ENCODE measurements at regions not wholly inside any gene's neighbourhood (a gene's known extent, or its start where the extent isn't known, plus 50 kb on each side); places are given as distances from the start of the nearest gene placed in this dataset.
"Not testable (repeated sequence)": the region's sequence is repeated elsewhere in the genome, so short reads cannot be mapped to it uniquely, and the experiment has no call there.

- no peaks in the 10 kb centered on the region for H3K9me3 Mint-ChIP-seq (ENCODE audit: low read depth)
- ATAC-seq = no peak
- CTCF ChIA-PET = interaction anchor here (0.6 to 0.8 kb wide), 3 partner anchors 129 to 181 kb away, joined by 3 to 4 read pairs (median 4); no protein-coding TSS in a partner anchor
- POLR2A ChIA-PET = no interaction called here
- no peak overlapping the region for H3K27ac Mint-ChIP-seq
- intact Hi-C loops (cut with DNase I, micrococcal nuclease) = no loop called here
- no peak for DNase-seq
- no peaks in the 10 kb centered on the region for H3K4me1 Mint-ChIP-seq
- H3K4me3 Mint-ChIP-seq = no peak overlapping the region
- H3K27me3 Mint-ChIP-seq = peaks cover 1% of the 10 kb centered on the region
- H3K36me3 Mint-ChIP-seq (ENCODE audit: low read depth) = no peaks in the 10 kb centered on the region
These were observed 911.0 kb downstream of the UQCRFS1 start for GRCh38 chr19:28301961-28302360.

DNA sequence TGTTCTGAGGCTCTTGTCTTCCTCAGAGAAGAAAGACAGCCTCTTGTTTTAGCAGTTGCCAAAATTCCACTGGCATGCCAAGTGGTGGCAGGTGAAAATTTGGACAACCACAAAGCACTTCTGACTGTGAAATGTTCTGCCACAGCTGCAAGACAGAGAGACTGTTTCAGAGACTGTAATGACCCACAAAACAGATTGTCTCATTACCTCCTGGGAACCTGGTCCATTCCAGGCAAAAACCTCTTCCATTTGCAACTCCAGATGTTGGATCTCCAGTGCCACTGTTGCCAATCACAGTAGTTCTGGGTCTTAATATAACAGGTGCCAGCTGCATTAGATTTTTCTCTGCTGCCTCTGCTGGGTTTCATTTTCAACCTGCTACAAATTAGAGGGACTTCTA, 911.5 kb downstream of the UQCRFS1 start:
- no peak overlapping the region for H3K4me3 Mint-ChIP-seq
- CTCF ChIA-PET = interaction anchor here (0.6 kb wide), 2 partner anchors 145 to 180 kb away, joined by 4 read pairs; no protein-coding TSS in a partner anchor
- no peaks in the 10 kb centered on the region for H3K9me3 Mint-ChIP-seq (ENCODE audit: low read depth)
- ATAC-seq (no peak), DNase-seq (no peak)
- intact Hi-C loops (cut with DNase I, micrococcal nuclease) = no loop called here
- no peak overlapping the region for H3K27ac Mint-ChIP-seq
- H3K27me3 Mint-ChIP-seq = peaks cover 3% of the 10 kb centered on the region
- no peaks in the 10 kb centered on the region for H3K4me1 Mint-ChIP-seq
- POLR2A ChIA-PET = no interaction called here
- H3K36me3 Mint-ChIP-seq (ENCODE audit: low read depth) = no peaks in the 10 kb centered on the region

DNA sequence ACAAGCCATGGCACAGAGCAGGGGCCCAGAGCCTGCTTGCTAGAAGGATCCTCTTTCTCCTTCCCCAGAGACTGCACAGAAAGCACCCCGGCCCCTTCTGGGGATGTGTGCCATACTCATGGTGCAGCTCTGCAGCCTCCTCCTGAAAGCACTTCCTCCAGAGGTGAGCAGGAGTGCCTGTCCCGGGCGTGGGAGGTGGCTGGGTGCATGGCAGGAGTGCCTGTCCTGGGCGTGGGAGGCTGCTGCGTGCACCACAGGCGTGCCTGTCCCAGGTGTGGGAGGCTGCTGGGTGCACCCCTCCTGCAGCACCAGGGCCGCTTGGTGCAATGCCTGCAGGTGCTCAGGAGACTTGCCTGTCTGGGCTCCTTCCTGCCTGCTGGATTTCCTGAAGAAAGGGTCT, 913.3 kb downstream of the UQCRFS1 start:
- DNase-seq (no peak), ATAC-seq (no peak)
- Mint-ChIP-seq H3K4me3 (no peak overlapping the region), H3K27me3 (peaks cover 3% of the 10 kb centered on the region), H3K9me3 (ENCODE audit: low read depth) (peaks cover 4% of the 10 kb centered on the region), H3K36me3 (ENCODE audit: low read depth) (no peaks in the 10 kb centered on the region), H3K27ac (no peak overlapping the region), H3K4me1 (no peaks in the 10 kb centered on the region)
- POLR2A ChIA-PET = no interaction called here
- intact Hi-C loops (cut with DNase I, micrococcal nuclease) = no loop called here
- CTCF ChIA-PET = no interaction called here

GRCh38 chr19:28297586-28298157, 915.3 kb downstream of the UQCRFS1 start:
- ATAC-seq (no peak), DNase-seq (no peak)
- no peaks in the 10 kb centered on the region for H3K36me3 Mint-ChIP-seq (ENCODE audit: low read depth)
- H3K9me3 Mint-ChIP-seq (ENCODE audit: low read depth) = peaks cover 4% of the 10 kb centered on the region
- no peak overlapping the region for H3K27ac Mint-ChIP-seq
- ChIA-PET CTCF (interaction anchor here (0.7 kb wide), 1 partner anchor 9 kb away, joined by 3 read pairs; no protein-coding TSS in a partner anchor), POLR2A (no interaction called here)
- H3K4me3 Mint-ChIP-seq = no peak overlapping the region
- intact Hi-C loops (cut with DNase I, micrococcal nuclease) = no loop called here
- H3K4me1 Mint-ChIP-seq = no peaks in the 10 kb centered on the region
- peaks cover 3% of the 10 kb centered on the region for H3K27me3 Mint-ChIP-seq

- peaks cover 3% of the 10 kb centered on the region for H3K27me3 Mint-ChIP-seq
- no peaks in the 10 kb centered on the region for H3K4me1 Mint-ChIP-seq
These were observed 915.9 kb downstream of the UQCRFS1 start for GRCh38 chr19:28297036-28297435.

GRCh38 chr19:28296506-28296905, 916.4 kb downstream of the UQCRFS1 start:
- intact Hi-C loops (cut with DNase I, micrococcal nuclease) = no loop called here
- H3K27ac Mint-ChIP-seq = no peak overlapping the region
- CTCF ChIA-PET = no interaction called here
- DNase-seq (no peak), ATAC-seq (no peak)
- H3K27me3 Mint-ChIP-seq = peaks cover 3% of the 10 kb centered on the region
- H3K36me3 Mint-ChIP-seq (ENCODE audit: low read depth) = no peaks in the 10 kb centered on the region
- no peak overlapping the region for H3K4me3 Mint-ChIP-seq
- H3K9me3 Mint-ChIP-seq (ENCODE audit: low read depth) = peaks cover 4% of the 10 kb centered on the region
- H3K4me1 Mint-ChIP-seq = no peaks in the 10 kb centered on the region
- POLR2A ChIA-PET = no interaction called here

More at GRCh38 chr19:28297036-28297435, 915.9 kb downstream of the UQCRFS1 start:
- Mint-ChIP-seq H3K27ac (no peak overlapping the region), H3K36me3 (ENCODE audit: low read depth) (no peaks in the 10 kb centered on the region), H3K4me3 (no peak overlapping the region), H3K9me3 (ENCODE audit: low read depth) (peaks cover 4% of the 10 kb centered on the region)
- DNase-seq (no peak), ATAC-seq (no peak)
- CTCF ChIA-PET = interaction anchor here (0.7 kb wide), 1 partner anchor 8 kb away, joined by 3 read pairs; no protein-coding TSS in a partner anchor
- POLR2A ChIA-PET = no interaction called here
- intact Hi-C loops (cut with DNase I, micrococcal nuclease) = no loop called here

DNA sequence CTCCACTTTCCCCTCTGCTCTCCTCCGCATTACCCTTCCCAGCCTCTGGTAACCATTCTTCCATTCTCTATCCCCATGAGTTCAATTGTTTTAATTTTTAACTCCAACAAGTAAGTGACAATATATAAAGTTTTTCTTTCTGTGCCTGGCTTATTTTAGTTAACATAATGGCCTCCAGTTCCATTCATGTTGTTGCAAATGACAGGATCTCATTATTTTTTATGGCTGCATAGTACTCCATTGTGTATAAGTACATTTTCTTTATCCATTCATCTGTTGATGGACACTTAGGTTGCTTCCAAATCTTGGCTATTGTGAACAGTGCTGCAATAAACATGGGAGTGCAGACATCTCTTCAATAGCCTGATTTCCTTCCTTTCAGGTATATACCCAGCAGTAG, 918.0 kb downstream of the UQCRFS1 start:
- H3K27ac Mint-ChIP-seq; H3K27me3 Mint-ChIP-seq; POLR2A ChIA-PET; H3K36me3 Mint-ChIP-seq (ENCODE audit: low read depth); CTCF ChIA-PET; intact Hi-C loops (cut with DNase I, micrococcal nuclease); H3K9me3 Mint-ChIP-seq (ENCODE audit: low read depth); ATAC-seq; H3K4me1 Mint-ChIP-seq; H3K4me3 Mint-ChIP-seq; DNase-seq: not testable (repeated sequence)

GRCh38 chr19:28294395-28294794, 918.6 kb downstream of the UQCRFS1 start:
- ChIA-PET POLR2A (no interaction called here), CTCF (no interaction called here)
- peaks cover 4% of the 10 kb centered on the region for H3K9me3 Mint-ChIP-seq (ENCODE audit: low read depth)
- H3K36me3 Mint-ChIP-seq (ENCODE audit: low read depth) = no peaks in the 10 kb centered on the region
- H3K4me3 Mint-ChIP-seq = no peak overlapping the region
- H3K27me3 Mint-ChIP-seq = peaks cover 3% of the 10 kb centered on the region
- H3K27ac Mint-ChIP-seq = no peak overlapping the region
- DNase-seq (no peak), ATAC-seq (no peak)
- intact Hi-C loops (cut with DNase I, micrococcal nuclease) = no loop called here
- no peaks in the 10 kb centered on the region for H3K4me1 Mint-ChIP-seq

DNA sequence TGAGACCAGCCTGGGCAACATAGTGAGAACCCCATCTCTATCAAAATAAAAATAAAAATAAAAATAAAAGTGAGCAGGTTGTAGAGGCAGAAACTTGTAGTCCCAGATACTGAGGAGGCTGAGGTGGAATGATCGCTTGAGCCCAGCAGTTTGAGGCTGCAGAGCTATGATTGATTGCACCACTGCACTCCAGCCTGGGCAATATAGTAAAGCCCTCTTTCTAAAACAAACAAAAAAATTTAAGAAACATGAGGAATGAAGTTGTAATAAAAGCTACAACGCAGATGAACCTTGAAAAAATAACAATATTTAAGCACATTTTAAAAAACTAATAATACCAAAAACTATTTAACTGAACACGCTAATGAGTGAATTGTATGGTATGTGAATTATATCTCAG, 919.3 kb downstream of the UQCRFS1 start:
- no peak overlapping the region for H3K27ac Mint-ChIP-seq
- no peak for ATAC-seq
- DNase-seq = no peak
- no peaks in the 10 kb centered on the region for H3K4me1 Mint-ChIP-seq
- peaks cover 3% of the 10 kb centered on the region for H3K27me3 Mint-ChIP-seq
- POLR2A ChIA-PET = no interaction called here
- H3K9me3 Mint-ChIP-seq (ENCODE audit: low read depth) = peaks cover 4% of the 10 kb centered on the region
- no peak overlapping the region for H3K4me3 Mint-ChIP-seq
- CTCF ChIA-PET = no interaction called here
- intact Hi-C loops (cut with DNase I, micrococcal nuclease) = no loop called here
- H3K36me3 Mint-ChIP-seq (ENCODE audit: low read depth) = no peaks in the 10 kb centered on the region

DNA sequence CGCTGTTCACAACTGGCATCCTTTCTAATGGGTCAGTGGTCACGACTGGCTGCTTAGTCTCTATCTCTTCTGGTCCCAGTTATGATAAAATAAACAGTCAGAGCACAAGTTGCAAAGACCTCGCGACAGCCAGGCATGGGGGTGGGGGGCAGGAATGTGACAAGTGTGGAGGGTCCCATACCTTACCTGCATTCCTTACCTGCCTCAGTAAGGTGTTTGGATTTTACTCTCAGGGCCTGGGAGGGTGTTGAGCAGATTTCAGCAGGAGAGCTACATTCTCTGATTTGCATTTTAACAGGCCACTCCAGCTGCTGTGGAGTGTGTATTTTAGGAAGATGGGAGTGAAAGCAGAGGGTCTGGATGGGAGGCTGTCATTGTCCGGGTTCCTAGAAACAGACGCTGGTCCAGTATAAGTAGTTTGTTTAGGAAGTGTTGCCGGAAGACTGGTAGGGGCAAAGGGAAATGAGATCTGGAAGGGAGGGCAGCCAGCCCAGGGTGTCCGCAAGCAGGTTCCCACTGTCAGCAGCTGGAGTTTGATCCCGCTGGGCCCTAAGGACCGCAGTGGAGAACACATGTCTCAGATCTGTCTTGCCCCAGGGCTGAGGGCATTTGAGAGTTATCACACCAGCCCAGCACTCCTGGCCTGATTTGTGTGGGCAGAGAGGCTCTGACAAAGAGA, 920.0 kb downstream of the UQCRFS1 start:
- ChIA-PET CTCF (no interaction called here), POLR2A (no interaction called here)
- intact Hi-C loops (cut with DNase I, micrococcal nuclease) = no loop called here
- Mint-ChIP-seq H3K27ac (no peak overlapping the region), H3K36me3 (ENCODE audit: low read depth) (no peaks in the 10 kb centered on the region), H3K27me3 (peaks cover 3% of the 10 kb centered on the region), H3K4me1 (no peaks in the 10 kb centered on the region), H3K4me3 (no peak overlapping the region), H3K9me3 (ENCODE audit: low read depth) (peaks cover 4% of the 10 kb centered on the region)
- DNase-seq (no peak), ATAC-seq (no peak)

DNA sequence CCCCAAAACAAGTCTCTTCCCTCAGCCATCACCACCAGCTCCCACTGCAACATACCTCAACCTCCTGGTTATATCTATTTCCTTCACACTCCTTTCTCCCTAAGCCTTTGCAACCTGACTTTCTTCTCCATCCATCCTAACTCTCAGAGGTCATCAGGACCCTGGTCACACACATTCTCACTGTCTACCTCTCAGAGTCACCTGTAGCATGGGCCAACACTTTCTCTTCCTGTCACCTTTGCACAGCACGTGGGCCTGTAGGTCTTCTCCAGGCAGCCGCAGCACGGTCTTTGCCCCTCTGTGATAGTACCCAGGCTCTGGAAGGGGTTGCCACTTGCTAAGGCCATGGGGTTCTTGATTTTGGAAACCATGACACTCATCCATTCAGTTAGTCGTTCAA, 921.1 kb downstream of the UQCRFS1 start:
- ATAC-seq (no peak), DNase-seq (no peak)
- Mint-ChIP-seq H3K4me1 (no peaks in the 10 kb centered on the region), H3K9me3 (ENCODE audit: low read depth) (peaks cover 4% of the 10 kb centered on the region), H3K4me3 (no peak overlapping the region), H3K27ac (no peak overlapping the region), H3K27me3 (peaks cover under 1% of the 10 kb centered on the region), H3K36me3 (ENCODE audit: low read depth) (no peaks in the 10 kb centered on the region)
- POLR2A ChIA-PET = no interaction called here
- intact Hi-C loops (cut with DNase I, micrococcal nuclease) = no loop called here
- CTCF ChIA-PET = no interaction called here

DNA sequence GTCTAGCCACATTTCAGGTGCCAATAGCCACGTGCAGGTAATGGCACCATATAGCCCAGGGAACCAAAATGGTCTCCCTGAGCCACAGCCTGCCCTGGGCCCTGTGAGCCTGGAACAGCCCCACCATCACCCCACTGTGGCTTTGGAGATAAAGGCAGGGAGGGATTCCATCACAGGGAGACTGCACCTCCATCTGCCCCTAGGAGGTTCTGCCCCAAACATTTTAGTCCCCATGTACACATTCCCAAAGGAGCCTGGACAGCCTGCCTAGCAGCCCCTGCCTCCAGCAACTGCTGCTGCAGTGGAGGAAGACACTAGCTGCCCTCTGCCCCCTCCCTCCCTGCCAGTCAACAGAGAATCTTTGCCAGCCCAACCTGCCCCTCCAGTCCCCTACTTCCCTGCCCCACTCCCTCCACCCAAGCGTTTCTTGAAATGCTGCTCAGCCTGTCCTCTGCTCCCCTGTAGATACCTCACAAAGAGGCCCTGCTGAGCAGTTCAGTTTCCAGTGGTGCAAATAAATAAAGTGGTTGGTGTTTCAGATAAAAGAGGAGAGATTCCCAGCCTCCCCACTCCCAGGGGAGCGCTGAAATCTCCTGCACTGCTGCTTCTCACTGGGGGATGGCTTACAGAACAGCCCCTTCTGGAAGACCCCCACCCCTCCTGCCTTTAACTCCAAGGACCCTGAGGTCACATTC, 921.8 kb downstream of the UQCRFS1 start:
- Mint-ChIP-seq H3K27me3 (no peaks in the 10 kb centered on the region), H3K4me3 (no peak overlapping the region), H3K36me3 (ENCODE audit: low read depth) (no peaks in the 10 kb centered on the region), H3K9me3 (ENCODE audit: low read depth) (peaks cover 4% of the 10 kb centered on the region), H3K4me1 (no peaks in the 10 kb centered on the region), H3K27ac (no peak overlapping the region)
- POLR2A ChIA-PET = no interaction called here
- DNase-seq (no peak), ATAC-seq (no peak)
- CTCF ChIA-PET = no interaction called here
- intact Hi-C loops (cut with DNase I, micrococcal nuclease) = no loop called here
